ENCODE measurements at regions not wholly inside any gene's neighbourhood (a gene's known extent, or its start where the extent isn't known, plus 50 kb on each side); places are given as distances from the start of the nearest gene placed in this dataset.

- H3K27me3 ChIP-seq, result no peaks in the 10 kb centered on the region
- no peak overlapping the region for H3K4me3 ChIP-seq
- intact Hi-C loops (cut with DNase I; ENCODE audit: low total_unique reads), result no loop called here
- no peaks in the 10 kb centered on the region for H3K36me3 ChIP-seq
- no peak overlapping the region for H3K27ac ChIP-seq
- WGBS, 5 donors, result 60 to 77% (median 70%) methylated on average over 6 of the region's 6 CpGs
- no peaks in the 10 kb centered on the region for H3K4me1 ChIP-seq
- no peak for DNase-seq
- H3K9me3 ChIP-seq, result no peaks in the 10 kb centered on the region
- TF ChIP-seq POLR2A (IDR thresholded peaks at IDR 0.05) (no peak), CTCF (IDR thresholded peaks at IDR 0.05) (no peak), POLR2AphosphoS5 (IDR thresholded peaks at IDR 0.05) (no peak), EP300 (IDR thresholded peaks at IDR 0.05) (no peak)
These were observed 126.0 kb upstream of the GDF10 start for GRCh38 chr10:47173929-47174442.

- WGBS, 5 donors, result 63 to 78% (median 68%) methylated on average over 15 of the region's 15 CpGs
- TF ChIP-seq POLR2AphosphoS5 (IDR thresholded peaks at IDR 0.05), result no peak
- TF ChIP-seq CTCF (IDR thresholded peaks at IDR 0.05), result no peak
- no peak for TF ChIP-seq POLR2A (IDR thresholded peaks at IDR 0.05)
- no peak for TF ChIP-seq EP300 (IDR thresholded peaks at IDR 0.05)
- no peak for DNase-seq
- H3K4me3 ChIP-seq, result no peak overlapping the region
- H3K27ac ChIP-seq, result no peak overlapping the region
- intact Hi-C loops (cut with DNase I; ENCODE audit: low total_unique reads), result no loop called here
- H3K9me3 ChIP-seq, result no peaks in the 10 kb centered on the region
- no peaks in the 10 kb centered on the region for H3K36me3 ChIP-seq
- H3K27me3 ChIP-seq, result no peaks in the 10 kb centered on the region
- H3K4me1 ChIP-seq, result no peaks in the 10 kb centered on the region
These were observed 124.5 kb upstream of the GDF10 start for GRCh38 chr10:47175181-47176123.

GRCh38 chr10:47176206-47176902, 123.6 kb upstream of the GDF10 start:
- no peak for DNase-seq
- Histone ChIP-seq H3K9me3 (no peaks in the 10 kb centered on the region), H3K27ac (no peak overlapping the region), H3K36me3 (no peaks in the 10 kb centered on the region), H3K4me1 (no peaks in the 10 kb centered on the region), H3K4me3 (no peak overlapping the region), H3K27me3 (no peaks in the 10 kb centered on the region)
- WGBS, 5 donors, result 57 to 75% (median 66%) methylated on average over 11 to 12 of the region's 12 CpGs
- no peak for TF ChIP-seq CTCF (IDR thresholded peaks at IDR 0.05)
- no peak for TF ChIP-seq POLR2A (IDR thresholded peaks at IDR 0.05)
- TF ChIP-seq EP300 (IDR thresholded peaks at IDR 0.05), result no peak
- TF ChIP-seq POLR2AphosphoS5 (IDR thresholded peaks at IDR 0.05), result no peak
- intact Hi-C loops (cut with DNase I; ENCODE audit: low total_unique reads), result no loop called here
